ENCODE measurements at regions not wholly inside any gene's neighbourhood (a gene's known extent, or its start where the extent isn't known, plus 50 kb on each side); places are given as distances from the start of the nearest gene placed in this dataset.

DNA sequence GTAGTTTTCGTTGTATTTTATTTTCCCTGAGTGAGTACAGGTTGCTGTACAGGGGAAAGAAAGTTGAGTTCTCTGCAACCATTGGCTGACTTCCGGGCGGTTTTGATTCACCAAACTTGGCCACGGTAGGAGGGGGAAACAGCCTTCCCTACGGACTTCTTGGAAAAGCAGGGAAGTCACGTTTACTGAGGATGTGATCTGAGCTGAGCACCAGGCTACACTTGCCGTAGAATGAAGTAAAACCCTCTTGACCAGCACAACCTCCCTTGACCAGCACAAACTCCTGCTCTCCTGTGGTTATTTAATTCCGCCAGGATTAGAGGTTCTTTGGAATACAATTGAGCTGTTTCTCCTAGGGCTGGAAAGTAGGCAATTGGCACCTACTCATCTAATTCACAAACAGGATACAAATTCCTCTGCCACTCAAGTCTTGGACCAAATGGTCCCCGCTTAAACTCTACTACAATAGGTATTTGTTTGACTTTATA, 242.0 kb upstream of the RBFOX1 start:
- FAIRE-seq, result no peak

DNA sequence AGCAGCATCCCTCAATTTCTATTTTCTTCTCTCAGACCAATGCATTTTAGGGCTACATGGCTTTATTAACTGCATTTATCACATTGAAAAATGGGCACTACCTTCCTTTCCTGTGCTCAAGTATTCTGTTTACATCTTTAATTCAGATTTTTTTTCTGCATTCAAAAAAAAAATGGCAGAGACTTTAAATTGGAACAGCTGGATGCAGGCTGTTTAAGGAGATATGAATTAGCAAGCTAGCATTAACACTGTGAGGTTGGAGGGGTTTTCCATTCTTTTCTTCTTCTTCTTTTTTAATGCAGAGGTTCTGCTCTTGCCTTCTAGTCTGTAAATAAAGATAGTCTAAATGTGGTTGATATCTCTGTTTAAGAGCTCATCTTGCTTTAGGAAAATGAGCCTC, 242.9 kb upstream of the RBFOX1 start:
- no peak for FAIRE-seq

DNA sequence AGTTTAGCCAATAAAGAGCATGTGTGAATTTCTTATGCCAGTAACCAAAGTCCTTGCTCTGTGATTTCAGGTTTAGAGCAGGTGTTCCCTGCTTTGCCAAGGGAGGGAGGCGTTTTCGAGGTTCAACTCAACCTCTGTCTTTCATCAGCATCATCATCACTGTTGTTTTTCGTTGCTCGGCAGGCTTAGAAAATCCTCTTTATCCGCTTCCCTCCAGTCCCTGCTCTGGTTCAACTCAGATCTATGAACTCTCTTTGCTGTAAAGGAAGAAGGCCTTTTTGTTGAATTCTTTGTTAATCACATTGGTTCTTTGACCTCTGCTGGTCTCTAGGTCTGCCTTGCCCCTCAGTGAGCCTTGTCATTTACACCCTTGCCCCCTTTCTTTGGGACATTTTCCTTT, 243.9 kb upstream of the RBFOX1 start:
- FAIRE-seq, result no peak

DNA sequence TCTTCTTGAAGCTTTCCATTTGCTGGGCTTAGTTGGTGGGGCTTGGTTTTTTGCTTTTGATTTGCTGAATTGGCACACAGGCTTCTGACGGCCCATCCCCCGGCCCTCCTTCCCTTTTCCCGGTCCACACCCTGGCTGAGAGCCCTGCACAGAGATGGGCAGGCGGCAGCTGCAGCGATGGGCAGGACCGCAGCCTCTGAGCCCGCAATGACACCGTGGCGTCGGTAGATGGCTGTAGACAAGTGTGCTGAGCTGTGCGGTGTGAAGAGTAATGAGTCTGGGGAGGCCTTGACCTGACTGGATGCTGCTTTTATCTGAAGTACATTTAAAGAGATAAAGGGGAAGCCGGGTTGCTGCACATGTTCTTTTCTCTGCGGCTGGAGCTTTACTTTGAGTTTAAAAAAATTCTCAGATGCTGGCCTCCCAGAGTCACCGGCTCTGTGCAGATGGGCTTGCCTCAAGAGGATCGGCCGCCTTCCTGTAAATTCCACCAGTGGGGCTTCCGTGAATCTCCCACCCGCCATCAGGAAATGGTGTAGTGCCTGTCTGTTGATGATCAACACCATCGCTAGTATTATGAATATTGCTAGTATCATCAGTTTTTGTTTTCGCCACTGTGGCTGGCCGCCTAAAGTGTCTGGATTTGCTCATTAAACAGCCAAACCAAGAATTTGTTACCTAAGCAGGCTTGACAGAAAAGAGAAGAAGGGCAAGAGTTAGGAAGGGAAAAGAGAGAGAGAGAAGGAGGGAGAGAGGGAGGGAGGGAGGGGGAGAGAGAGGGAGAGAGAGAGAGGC, 245.6 kb upstream of the RBFOX1 start:
- no peak for FAIRE-seq

DNA sequence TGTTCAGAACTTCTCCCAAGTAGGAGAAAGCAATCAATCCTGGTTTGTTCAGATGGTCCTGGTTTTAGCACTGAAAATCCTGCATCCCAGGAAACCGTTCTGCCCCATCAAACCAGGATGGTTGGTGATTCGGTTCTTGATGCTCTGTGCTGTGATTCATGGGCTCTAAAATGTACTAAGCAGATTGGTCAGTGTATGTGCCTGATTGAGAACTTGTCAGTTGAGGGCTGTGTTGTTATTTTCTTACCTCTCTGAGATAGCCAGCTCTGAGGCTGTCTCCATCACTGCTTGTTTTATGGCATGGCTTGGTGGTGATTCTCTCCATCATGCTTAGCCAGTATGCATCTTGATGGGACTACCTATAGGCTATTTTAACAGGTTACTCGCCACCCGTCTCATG, 246.9 kb upstream of the RBFOX1 start:
- FAIRE-seq, result no peak

DNA sequence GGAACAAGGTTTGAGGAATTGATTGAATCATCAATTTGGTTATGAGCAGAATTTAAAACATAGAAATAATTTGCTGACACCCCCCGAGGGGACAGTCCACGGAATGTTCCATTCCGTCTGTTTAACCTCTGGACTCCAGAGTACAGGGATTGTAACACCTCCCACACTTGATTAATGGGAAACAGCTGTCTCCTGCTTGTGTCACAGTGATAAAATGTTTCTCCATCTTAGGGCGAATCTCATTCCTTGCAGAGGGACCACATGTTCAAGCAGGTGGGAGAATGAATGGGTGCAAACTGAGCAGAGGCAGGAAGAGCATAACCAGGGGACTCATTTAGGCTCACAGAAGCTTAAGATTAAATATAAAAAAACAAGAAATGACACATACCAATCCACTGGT, 249.5 kb upstream of the RBFOX1 start:
- FAIRE-seq, result no peak

DNA sequence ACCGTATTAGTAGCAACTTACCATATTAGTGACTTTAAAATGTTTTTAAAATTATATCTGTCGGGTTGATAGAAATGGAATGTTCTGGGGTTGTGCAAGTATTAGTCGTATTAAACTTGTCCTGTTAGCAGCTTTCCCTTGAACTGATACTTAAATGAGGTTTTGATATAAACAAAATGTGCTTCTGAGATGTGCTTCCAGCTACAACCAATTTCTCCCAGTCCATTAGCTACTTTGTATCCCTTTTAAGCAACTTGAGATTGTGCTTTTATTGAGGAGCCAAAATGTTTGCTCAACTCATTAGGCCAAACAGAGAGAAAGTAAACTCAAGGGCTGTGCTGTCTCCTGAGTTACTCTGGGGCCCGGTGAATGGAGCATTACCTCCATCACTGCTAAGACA, 255.0 kb upstream of the RBFOX1 start:
- no peak for FAIRE-seq

DNA sequence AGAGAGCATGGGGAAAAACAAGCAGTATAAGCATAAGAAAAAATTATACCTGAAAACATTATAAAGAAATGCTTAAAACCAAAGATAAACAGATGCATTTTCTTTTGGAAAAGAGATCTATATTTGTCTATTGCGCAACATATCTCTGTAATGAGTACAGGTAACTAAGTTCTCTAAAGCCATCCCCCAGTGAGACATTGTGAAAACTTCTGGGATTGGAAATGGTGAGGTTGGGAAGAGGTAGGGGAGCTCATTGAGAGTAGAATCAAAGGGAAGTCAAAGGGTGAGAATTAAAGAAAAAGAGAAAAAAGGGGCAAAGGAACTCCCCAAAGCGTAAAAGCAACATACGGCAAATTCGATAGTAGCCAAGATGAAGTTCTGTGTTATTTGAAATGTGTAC, 257.9 kb upstream of the RBFOX1 start:
- no peak for FAIRE-seq

DNA sequence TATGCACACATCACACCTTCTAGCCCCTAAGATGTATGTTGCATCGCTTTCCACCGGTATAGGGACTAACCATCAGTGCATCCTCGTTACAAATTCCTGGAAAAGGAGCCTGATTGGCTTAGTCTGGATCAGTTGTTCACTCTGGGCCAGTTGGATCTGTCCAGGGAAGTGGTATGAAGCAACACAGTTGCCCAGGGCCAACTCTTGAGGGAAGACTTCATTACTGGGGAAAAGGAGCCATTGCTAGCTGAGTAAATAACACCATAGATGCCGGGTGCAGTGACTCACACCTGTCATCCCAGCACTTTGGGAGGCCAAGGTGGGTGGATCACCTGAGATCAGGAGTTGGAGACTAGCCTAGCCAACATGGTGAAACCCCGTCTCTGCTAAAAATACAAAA, 275.2 kb upstream of the RBFOX1 start:
- FAIRE-seq, result no peak

DNA sequence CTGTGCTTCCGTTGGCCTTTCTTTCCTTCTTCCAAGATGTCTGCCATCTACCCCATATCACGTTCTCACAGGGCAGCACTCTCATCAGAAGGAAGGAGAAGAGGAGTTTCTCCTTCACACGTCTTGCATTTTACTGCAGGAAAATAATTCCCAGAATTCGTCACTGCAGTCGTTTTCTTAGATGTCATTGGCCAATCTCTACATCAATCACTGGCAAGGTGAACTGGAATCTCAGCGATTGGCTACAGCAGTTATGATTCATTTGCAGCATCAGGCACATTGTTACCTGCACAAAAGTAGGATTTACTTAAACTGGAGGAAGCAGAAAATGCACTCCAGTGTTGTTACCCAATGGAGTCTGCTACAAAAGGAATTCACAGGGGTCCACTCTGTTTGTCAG, 277.2 kb upstream of the RBFOX1 start:
- FAIRE-seq, result no peak

DNA sequence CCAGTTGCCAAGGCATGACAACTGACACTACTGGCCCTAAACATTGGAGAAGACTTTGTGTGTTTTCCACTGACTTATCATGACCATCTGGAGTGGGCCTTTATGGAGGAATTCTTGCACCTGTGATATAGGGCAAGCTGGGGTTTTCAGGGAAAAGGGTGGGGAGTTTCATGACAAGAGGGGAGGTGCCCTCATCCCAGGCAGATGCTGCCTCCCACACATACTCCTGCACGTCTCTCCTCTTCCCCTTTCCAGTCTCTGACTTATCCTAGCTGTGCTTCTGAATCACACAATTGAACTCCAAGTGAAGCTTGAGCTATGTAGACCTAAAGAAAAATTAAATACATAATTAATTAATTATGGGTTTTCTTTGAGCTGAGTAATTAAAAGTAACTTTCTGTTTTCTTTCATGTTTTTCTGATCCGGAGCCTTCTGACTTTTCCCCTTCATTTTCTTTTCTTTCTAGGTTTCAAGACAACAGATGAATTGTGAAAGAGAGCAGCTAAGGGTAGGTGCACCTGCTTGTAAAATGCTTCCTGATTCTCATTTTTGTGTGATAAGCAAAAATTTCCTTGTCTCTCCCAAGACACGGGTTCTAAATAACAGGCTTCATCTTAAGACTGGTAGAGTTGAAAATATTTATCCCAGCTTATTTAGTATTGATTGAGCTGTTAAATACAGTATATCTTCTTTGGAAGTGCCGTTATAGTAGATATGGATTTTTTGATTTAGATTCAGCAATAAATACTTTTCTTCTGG, 280.9 kb upstream of the RBFOX1 start:
- FAIRE-seq, result no peak

DNA sequence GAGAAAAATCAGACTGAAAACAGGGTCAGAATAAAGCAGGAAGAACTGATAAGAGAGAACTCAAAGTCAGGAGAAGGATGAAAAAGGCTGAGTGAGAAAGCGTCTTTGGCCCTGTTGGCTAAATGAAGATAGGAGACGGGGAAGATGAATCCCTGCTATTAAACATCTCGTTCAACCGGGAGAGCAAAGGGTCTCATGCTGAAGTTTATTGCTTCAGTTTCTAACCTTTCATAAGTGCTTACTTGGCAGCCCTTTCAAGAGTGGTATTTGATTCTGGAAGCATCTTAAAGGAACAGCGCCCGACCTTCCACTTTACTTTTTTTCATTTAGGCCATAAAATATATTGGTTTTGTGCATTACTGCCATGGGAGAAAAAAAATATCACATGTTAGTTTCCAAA, 288.3 kb upstream of the RBFOX1 start:
- FAIRE-seq, result no peak

DNA sequence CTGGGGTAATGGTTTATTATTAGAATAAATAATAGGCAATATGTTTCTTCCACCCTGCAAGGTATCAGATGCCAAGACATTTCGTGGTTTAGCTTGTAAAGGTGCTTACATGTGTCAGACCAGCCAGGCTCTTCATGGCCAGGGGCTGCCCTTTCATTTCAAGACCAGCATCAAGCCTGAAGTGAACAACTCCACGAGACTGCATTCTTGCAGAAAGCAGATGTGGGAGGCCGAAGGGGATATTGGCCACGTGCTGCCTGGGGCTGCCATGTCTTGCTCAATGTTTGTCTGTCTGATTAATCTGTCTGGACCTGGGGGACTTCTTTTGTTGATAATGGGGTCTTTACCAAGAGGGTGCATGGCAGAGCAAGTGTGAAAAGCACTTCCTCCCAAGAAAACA, 294.2 kb upstream of the RBFOX1 start:
- no peak for FAIRE-seq

DNA sequence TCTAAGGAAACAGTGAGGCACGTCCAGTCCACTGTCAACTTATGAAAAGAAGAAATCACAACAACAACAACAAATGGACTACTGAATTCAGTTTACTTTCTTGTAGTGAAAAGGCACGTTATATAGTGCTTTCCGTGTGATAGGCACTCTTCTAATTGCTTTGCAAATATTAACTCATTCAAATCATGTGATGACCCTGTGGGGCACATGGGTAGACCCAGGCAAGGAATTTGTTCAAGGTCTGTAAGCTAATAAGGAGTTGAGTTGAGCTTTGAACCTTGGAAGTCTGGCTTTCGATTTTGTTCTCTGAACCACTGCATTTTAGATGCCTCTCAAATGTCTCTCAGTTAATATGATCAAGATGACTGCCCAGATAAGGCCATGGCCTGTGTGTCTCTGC, 295.1 kb upstream of the RBFOX1 start:
- no peak for FAIRE-seq

DNA sequence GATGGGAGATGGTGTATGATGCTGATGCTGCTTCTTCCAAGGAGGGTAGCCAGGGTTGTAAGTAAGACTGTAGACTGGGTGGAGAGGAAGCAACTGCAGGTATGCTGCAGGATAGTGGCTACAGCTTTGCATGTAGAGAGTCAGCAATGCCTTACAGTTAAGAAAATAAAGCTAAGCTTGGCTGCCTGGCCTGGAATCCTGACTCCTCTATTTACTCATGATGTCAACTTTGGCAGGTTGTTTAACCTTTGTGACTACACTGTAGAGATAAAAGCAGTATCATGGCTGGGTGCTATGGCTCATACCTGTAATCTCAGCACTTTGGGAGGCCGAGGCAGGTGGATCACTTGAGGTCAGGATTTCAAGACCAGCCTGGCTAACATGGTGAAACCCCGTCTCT, 301.6 kb upstream of the RBFOX1 start:
- no peak for FAIRE-seq

DNA sequence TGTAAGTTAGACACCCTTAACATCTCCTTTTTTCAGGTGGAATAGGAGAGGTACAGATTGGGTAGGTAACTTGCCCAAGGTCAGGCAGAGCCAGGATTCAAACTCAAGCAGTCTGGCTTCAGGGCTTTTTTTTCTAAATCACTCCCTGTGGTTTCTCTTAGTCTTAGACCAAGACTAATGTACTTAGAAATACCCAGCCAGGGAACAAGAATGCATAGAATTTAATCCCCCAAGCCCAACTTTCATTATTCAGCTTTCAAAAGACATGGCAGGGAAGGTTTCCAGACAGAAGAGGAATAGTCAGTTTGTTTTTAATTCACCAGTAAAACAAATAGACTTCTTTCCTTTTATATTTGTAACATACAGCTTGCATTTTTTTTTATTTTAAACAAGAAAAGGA, 305.2 kb upstream of the RBFOX1 start:
- no peak for FAIRE-seq

DNA sequence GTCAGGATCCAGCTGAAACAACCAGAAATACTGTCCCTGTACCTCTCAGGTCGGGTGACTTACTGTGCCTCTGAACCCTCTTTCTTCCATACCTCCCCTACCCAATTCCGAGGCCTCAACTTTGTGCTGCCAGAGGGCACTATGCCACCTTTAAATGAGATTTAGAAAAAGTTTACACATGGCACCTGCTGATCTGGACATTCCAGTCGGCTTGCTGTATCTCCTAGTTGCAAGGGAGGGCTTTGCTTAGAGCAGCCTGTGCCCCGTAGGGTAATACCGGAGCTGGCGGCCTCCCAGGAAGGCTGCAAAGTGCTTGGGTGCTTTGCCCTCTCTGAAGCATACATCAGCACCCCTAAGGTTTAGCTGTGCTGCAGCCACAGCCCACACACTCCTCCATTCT, 306.0 kb upstream of the RBFOX1 start:
- no peak for FAIRE-seq

DNA sequence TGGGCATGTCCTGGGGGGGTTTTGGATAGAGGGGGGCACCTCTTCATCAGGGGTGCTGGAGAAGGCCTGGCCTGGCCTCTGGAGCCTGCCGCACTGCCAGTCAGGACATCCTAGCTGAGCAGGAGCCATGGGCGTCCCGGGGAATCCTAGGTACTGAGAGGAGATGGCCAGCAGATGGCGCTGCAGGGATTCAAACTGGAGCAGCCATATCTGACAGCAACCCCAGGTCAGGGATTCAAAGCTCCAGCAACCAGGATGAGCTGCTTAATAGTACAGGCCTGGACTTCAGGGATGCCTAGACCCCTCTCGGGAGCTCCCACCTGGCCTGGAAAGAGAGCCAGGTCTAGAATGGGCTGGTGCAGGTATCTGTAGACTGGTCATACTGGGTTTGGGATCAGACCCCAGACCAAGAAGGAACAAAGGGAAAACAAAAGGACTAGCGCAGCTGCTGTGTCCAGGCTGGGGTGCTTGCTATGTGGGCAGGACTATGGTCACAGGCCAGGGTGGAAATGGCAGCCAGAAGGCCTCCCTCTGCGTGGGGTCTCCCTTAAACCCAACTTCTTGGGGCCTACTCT, 306.9 kb upstream of the RBFOX1 start:
- no peak for FAIRE-seq

DNA sequence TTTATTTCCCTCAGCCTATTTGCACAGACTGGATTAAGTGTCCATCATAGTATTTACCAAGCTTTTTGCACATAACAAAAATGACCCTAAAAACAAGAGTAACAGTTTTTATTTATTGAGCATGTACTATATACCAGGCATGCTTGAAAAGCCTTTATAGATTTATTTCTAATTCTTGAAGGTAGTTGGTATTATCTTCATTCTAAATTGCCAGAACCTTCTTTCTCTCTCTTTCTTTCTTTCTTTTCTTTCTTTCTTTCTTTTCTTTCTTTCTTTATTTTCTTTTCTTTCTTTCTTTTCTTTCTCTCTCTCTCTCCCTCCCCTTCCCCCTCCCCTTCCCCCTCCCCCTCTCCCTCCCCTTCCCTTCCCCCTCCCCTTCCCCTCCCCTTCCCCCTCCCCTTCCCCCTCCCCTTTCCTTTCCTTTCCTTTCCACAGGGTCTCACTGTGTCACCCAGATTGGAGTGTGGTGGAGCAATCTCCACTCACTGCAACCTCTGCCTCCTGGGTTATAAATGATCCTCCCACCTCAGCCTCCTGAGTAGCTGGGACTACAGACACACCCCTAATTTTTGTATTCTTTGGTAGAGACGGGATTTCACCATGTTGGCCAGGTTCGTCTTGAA, 310.9 kb upstream of the RBFOX1 start:
- no peak for FAIRE-seq

DNA sequence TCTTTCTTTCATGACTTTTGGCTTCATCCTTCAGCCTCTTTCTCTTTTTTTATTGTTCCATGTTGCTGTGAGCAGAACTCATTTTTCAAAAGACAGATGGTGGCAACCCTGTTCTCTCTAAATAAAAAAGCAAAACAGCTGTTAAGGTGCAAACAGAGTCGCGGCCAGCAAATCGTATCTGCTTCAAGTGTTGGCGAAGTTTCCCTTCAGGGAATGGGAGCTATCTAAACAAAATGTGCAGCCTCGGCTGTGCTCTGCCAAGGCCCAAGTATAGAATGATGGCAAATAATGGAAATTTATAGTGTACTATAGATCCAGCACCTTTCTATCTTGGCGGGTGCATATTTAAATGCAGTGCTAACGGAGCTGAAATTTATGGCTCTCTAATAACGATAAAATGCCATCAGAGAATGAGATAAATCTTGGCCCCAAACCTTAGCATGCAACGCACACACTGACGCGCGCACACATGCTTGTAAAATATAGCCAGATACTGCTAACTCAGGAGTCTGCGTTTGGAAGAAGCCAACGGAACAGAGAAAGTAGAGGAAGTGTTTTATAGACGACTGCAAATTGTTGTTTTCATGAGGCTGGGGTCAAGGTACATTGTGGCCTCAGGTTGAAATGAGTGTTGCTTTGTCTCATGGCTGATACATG, 315.5 kb upstream of the RBFOX1 start:
- no peak for FAIRE-seq

DNA sequence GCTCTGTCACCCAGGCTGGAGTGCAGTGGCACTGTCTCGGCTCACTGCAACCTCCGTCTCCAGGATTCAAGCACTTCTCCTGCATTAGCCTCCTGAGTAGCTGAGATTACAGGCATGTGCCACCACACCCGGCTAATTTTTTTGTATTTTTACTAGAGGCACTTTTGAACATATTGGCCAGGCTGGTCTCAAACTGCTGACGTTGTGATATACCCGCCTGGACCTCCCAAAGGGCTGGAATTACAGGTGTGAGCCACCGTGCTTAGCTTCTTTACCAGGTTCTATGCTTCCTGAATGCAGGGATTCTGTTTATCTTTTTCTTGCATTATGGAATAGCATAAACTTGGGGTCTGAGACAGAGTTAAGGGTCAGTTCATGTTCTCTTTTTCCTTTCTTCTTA, 317.9 kb upstream of the RBFOX1 start:
- no peak for FAIRE-seq

DNA sequence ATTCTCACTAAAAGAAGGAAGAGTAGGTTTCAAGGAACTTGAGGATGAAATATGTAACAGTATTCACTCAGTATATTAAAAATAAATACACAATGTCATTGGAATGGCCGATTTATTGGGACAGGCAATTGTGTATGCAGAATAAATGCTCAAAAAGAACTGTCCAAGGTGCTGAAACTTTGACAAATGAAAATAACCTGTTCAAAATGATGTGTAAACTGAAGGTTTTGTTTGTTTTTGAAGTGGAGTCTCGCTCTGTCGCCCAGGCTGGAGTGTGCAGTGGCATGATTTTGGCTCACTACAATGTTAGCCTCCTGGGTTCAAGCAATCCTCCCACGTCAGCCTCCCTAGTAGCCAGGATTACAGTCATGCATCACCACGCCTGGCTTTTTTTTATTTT, 318.7 kb upstream of the RBFOX1 start:
- no peak for FAIRE-seq

DNA sequence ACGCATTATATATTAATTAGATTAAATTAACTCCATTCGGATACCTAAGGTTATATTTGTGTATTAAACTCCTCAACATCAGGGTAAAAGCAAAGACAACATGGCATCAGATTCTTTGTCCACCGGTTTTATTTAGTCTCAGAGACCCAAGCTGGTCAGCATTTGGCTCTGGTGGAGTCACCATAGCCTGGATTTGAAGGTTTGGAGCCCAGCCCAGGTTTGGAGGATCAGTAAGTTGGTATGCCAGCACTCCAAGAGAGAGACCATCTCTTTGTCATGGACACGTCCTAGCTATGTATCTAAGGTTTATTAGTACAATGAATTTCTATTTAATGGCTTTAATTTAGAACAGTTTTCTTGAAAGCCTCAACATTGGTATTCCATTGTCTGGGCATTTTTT, 328.4 kb upstream of the RBFOX1 start:
- no peak for FAIRE-seq

All from endometrium (tissue), 2 donors.